ENCODE measurements at regions not wholly inside any gene's neighbourhood (a gene's known extent, or its start where the extent isn't known, plus 50 kb on each side); places are given as distances from the start of the nearest gene placed in this dataset.
A peak's percentile ranks its signal among the peaks of the same experiment; 100 is the strongest.

DNA sequence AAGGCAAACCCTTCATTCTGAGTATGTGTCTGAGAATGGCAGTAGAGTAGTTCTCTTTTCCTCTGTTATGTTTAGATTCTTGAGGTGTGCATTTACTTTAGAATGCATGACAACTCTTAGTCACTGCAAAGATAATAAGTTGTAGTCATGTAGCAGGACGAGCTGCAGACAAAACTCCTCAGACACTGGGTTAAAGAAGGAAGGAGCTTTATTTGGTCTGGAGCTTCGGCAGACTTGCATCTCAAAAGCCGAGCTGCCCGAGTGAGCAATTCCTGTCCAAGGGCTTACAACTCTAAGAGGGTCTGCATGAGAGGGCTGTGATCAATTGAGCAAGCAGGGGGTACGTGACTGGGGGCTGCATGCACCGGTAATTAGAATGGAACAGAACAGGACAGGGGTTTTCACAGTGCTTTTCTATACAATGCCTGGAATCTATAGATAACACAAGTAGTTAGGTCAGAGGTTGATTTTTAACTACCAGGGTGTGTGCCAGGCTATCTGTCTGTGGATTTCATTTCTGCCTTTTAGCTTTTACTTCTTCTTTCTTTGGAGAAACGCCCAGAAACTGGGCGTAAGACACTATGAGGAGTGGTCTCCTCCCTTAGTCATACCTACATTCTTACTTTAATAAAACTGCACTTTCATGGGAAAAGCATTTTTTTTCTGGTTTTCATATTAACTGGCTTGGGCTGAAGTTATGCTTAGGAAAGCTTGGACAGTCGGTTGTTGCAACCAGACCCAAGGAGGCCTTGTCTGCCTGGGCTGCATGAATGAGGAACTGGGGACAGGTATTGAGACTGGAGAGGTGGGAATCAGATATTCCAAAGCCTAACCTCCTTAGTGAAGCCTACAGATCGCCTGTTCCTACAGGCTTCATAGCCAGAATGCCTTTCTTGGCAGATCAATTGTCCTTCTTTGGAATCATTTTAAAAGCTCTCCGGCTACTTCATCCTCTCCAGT is 115.1 kb downstream of the RHOU start:
- DNase-seq, result peak; percentile 68

GRCh38 chr1:228851193-228851592 is 115.9 kb downstream of the RHOU start:
- no peak for DNase-seq

- no peak for DNase-seq
Observed at GRCh38 chr1:228851618-228852017, 116.3 kb downstream of the RHOU start.

GRCh38 chr1:228852024-228852423 is 116.7 kb downstream of the RHOU start:
- no peak for DNase-seq

- DNase-seq, result no peak
Observed at GRCh38 chr1:228852511-228853088, 117.3 kb downstream of the RHOU start.

DNA sequence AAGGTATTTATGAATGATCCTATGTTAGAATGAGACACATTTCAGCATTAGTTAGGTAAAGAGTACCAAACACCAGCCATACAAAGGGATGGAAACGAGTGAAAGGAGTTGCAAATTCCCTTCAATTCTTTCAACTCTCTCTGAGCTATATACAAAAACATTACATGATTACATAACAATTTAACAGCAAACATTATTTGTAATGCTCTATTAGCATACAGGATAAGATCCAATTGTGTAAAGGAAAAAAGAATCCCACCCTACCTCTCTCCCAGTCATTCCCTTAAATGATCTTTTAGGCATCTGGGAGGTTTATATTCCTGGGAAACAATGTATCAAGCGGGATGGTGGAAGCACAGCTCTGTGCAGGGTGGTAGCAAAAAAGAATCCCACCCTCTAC is 117.9 kb downstream of the RHOU start:
- no peak for DNase-seq

DNA sequence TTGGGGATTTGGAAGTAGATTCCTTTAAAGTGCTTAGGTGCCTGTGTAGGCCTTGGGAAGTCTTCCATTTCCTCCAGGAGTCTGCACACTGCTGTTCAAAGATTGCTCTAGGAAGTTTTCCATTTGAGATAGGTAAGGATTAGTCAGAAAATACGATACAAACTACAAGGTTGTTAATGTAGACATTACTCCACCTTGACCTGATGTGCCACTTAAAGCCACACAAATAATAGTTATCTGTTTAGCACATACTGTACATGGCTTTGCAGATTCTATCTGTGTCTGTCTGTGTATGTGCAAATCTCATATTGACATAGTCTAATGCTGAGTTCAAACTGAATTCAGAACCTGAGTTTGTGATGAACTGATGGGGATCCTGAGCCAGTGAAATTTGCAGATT is 118.4 kb downstream of the RHOU start:
- DNase-seq, result no peak

GRCh38 chr1:228854907-228855306 is 119.6 kb downstream of the RHOU start:
- no peak for DNase-seq

DNA sequence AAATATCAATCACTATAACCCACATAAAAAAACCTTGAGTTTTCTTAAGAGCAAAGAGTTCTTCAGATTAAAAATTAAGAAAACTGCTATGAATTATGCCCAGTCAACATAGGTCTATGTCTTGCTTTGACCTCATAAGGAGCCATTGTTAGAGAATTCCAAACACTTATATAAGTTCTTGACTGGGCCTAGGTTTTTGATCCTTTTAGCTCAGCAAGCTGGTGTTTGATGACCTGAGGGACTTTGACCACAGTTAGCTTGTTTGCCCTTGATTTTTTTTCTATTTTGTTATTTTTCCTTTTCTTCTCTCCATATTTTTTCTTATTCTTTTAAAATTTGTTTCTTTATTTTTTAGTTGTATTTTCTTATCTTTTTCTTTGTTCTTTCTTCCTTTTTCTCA is 122.3 kb downstream of the RHOU start:
- DNase-seq, result no peak

GRCh38 chr1:228860911-228861831 is 125.9 kb downstream of the RHOU start:
- DNase-seq, result no peak

DNA sequence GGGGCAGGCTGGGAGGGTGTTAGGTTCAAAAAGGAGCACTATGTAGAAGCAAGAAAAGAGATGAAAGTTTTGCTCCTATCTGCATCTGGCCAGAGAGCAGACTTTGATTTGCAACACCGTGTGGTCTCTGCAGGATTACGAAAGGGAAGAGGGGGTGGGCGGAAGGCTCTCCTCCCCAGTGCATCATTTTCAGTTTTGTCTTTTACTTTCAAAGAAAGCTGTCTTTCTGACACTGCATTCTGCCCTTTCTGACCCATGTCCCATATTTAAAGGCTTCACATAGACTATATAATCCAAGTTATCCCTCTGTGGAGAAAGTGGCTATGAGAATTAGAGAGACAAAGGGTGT is 126.5 kb downstream of the RHOU start:
- no peak for DNase-seq

- no peak for DNase-seq
Observed at GRCh38 chr1:228862542-228863505, 127.5 kb downstream of the RHOU start.

- DNase-seq, result no peak
Observed at GRCh38 chr1:228863776-228864175, 128.5 kb downstream of the RHOU start.

GRCh38 chr1:228865627-228866330 is 130.5 kb downstream of the RHOU start:
- DNase-seq, result no peak

GRCh38 chr1:228866468-228866867 is 131.2 kb downstream of the RHOU start:
- DNase-seq, result no peak

GRCh38 chr1:228867108-228867950 is 132.1 kb downstream of the RHOU start:
- DNase-seq, result peak; percentile 43

DNA sequence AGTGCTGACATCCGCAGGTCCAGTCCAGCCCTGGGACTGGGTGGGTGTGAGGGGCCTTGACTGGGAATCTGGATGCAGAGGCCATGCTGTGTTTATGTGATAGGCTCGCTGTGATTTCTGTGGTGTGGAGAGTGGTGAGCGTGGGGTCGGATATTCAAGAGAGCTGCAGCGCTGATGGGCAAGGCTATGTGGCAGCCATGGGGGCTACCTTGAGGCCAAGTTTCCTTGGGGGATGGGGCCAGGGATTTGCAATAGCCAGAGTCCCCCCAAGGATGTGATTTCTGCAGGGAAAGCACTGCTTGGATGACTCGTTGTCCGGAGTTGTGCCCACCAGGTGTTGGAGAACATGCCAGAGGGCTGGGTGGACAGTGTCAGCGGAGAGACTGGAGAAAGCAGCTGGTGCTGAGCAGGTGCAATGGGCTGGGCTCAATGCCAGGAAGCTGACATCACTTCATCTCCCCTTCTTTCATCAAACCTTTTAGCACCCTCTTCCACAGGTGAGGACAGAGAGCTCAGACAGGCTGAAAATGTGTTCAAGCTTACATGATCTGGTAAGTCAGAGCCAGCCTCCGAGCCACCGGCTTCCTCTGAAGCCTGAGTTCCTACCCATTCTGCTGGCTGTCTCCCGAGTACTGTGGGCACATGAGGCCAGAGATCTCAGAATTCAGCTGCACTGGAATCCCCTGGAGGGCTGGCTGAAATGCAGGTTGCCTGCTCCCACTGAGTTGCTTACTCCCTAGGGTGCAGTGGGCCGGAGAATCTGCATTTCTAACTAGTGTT is 132.9 kb downstream of the RHOU start:
- DNase-seq, result no peak

DNA sequence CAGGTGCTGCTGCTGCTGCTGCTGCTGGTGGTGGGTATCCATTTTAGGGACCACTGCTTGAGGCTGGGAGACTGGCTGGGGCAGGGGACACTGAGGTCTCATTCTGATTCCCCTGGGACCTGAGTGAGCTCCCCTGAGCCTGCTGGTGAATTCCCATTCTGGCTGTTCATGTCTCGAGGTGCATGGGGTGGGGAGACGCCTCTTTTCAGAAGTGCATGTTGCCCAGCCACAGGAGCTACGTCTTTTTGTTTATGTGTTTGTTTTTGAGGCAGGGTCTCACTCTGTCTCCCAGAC is 133.4 kb downstream of the RHOU start:
- DNase-seq, result no peak

DNA sequence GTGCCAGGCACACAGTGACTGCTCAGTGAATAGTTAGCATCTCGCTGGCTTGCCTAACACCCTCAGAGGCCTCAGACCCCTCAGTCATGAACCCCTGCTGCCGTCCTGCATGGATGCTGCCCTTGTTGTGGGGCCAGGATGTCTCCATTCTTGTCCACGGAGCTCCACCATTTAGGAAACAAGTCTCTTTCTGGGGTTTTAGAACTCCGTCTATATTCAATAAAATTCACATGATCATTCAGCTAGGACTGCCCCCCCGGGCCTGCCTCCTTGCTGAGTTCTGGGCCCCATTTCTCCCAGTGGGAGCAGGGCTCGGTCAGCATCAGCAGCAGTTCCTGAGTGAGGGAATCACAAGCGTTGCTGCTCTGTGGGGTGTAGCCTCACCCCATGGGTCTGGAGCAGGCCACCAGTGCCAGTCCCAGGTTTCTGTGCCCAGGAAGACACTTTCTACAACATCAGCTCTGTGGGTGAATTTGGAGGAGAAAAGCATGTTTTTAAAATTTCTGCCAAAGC is 134.1 kb downstream of the RHOU start:
- DNase-seq, result no peak
